ENCODE measurements at regions not wholly inside any gene's neighbourhood (a gene's known extent, or its start where the extent isn't known, plus 50 kb on each side); places are given as distances from the start of the nearest gene placed in this dataset.

DNA sequence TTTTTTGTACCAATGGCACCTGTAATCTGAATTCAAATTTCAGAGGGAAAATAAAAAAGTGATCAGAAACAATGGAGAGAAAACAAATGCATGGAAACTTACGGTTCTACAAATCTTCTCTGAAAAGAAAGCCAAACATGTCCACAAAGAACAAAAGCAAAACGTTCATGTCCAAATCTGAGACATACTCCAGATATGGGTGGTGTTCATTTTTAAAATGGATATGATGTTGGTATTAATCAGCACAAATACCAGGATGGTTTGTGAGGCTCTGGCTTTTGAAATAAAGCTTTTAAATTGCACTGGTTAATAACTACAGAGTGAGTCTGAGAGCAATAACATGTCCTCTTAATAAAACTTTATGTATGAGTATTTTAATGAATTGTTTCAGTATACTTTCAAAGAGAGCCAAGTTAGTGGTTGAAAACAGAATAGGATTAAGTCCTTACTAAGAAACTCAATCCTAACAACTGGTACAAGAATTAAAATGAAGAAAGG lies 366.4 kb downstream of the INHBA start:
- DNase-seq: no peak

- DNase-seq: no peak
Observed at GRCh38 chr7:41334071-41334862, 368.6 kb downstream of the INHBA start.

GRCh38 chr7:41333511-41333910 lies 369.4 kb downstream of the INHBA start:
- DNase-seq: no peak

GRCh38 chr7:41331194-41331593 lies 371.7 kb downstream of the INHBA start:
- DNase-seq: no peak

DNA sequence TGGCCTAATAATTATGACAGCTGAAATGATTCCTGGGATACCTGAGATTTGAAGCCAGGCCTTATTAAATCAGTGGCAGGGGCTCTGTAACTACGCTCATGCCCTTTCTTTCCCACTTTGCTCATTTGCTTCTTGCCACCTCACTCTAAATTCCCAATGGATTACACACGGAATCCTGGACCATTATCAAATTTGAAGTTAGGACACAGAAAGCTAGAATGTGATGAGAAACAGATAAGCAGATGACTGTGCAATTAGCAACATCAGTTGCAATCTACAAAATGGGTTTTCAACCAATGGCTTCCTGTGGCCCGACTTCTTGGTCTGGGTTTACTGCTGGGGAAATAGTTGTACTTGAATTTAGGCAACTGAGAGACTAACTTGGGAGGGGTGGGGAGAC lies 374.3 kb downstream of the INHBA start:
- no peak for DNase-seq

- DNase-seq: no peak
Observed at GRCh38 chr7:41328131-41328530, 374.8 kb downstream of the INHBA start.

GRCh38 chr7:41326616-41327015 lies 376.3 kb downstream of the INHBA start:
- DNase-seq: no peak

DNA sequence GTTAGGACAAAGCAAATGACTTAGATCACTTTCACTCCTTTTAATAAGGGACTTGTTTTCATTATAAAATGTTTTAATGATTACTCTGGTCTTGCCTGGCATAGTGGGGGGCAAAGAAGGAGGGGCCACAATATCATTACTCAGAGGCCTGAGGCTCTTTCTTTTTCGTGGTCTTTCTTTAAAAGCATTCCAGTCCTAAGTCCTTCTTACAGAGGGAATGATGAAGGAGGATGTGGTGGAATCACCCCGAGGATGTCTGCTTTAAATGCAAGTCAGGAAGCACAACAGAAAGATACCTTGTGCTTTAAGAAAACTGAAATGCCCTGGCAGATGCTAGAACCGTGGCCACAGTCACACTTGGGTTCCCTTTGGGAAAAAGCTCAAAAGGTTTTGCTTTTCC lies 379.1 kb downstream of the INHBA start:
- DNase-seq: no peak

- no peak for DNase-seq
Observed at GRCh38 chr7:41319581-41319980, 383.3 kb downstream of the INHBA start.

DNA sequence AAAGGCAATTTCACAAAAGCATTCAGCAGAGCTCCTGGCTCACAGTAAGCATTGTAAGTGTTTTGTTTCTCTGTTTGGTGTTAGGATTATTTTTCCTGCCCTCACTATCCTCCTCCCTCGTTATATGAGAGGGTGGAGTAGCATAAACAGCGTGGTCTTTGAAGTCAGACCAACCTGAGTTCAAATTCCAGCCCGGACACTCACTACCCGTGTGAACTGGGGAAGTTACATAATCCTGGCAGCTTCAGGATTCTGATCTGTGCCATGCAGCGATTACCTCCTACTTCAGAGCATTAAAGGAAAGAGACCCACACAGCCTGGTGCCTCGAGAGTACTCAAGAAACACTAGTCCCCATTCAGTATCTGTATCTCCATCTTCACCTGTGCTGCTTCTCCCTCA lies 386.5 kb downstream of the INHBA start:
- DNase-seq: no peak

- no peak for DNase-seq
Observed at GRCh38 chr7:41315764-41316163, 387.1 kb downstream of the INHBA start.

DNA sequence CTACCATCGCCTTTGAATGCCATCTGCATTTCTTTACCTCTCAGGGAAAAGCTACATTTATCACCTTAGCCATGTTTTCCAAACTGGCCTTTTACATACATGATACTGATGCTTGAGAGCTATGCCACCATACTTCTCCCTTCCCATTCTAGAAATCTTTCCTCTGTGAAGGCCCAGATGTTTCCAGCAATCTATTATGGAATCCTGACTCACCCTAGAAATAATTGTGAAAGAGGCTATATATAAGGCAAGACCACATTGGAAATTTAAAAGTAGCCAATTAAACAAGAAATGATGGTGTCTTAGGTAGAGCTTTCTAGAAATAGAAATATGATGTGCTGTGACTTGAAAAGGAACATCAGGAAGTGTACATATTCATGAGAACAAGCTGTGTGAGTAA lies 389.7 kb downstream of the INHBA start:
- no peak for DNase-seq

- no peak for DNase-seq
Observed at GRCh38 chr7:41312235-41312634, 390.7 kb downstream of the INHBA start.

- no peak for DNase-seq
Observed at GRCh38 chr7:41311301-41311700, 391.6 kb downstream of the INHBA start.

DNA sequence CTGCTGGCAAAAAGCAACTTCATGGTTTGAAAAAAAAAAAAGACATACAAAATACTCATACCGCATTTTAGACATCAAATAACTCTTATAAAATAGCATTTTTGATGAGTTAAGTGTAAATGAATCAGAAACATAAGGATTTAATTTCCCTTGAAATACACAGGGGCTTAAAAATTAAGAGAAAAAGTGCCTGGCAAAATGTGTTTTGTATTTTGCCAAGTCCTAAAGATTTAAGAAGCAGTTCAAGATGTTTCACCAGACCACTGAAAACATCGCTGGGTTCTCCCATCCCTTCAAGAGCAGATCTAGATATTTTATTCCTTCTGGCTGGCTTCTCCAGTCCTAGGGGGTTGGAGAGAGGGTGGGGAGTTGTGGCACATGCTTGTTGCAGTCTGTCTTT lies 396.4 kb downstream of the INHBA start:
- DNase-seq: no peak

DNA sequence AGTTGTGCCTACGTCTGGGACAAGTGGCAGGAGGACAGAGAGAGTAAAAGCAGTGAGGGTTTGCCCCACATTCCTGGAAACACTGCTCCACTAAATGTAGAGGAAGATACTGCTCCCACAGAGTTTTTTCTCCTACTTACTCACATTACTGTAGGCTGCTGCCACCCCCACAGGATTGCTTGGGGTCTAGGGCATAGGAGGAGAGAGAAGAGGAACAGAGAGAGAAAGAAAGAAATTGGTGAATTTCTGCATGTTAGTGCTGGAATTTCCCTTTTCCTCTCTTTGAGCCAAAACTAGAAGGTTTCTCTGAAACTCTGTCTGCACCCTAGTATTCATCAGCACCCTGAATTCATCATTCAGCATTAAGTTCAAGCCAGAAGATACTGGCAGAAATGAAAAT lies 397.9 kb downstream of the INHBA start:
- DNase-seq: no peak

DNA sequence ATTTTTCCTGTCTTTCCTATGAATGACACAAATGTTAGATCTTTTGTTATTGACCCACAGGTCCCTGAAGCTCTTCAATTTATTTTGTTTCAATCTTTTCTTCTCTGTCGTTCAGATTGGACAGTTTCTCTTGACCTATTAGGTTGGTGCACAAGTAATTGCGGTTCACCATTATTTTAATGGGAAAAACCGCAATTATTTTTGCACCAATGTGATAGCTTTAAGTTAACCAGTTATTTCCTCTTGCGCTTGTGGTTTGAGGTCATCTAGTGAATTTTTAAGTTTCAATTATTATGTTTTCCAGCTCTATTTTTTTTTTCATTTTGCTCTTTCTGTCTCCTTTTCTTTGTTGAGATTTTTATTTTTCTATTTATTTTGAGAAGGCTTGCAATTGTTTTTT lies 399.2 kb downstream of the INHBA start:
- DNase-seq: no peak

GRCh38 chr7:41298409-41298808 lies 404.5 kb downstream of the INHBA start:
- no peak for DNase-seq

DNA sequence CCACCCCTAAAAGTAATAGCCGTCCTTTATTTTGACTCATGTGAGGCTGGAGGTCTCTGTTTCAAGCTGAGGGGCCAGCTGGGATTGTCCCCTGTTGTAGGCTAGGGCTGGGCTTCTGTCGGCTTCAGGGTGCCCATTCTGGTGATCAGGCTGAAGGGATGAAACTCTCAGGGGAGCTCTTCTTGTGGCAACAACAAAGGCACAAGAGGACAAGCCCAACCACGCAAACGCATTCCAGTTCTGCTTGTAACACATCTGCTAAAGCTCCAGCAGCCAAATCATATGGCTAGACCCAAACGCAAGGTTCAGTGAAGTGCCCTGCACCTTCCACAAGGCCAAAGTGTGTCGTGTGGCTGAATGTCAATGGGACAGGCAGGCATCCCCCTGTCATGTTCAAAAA lies 405.7 kb downstream of the INHBA start:
- no peak for DNase-seq

DNA sequence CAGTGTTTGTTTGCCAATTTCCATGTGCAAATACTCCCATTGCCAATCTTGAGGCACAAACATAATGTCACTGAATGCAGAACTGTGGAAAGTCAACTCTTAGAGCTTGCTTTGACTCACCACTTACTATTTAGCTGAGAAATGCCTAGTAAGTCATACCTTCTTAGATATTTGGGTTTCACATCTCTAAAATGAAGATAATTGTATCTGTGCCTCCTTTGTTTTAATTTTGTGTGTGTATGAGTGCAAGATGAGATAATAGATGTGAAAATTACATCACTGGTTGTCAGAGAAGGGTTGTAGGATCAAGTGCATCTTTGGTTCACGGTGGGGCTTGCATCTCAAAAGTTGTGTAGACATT lies 407.5 kb downstream of the INHBA start:
- DNase-seq: no peak

GRCh38 chr7:41294556-41295454 lies 408.1 kb downstream of the INHBA start:
- no peak for DNase-seq

- DNase-seq: peak; percentile 71
Observed at GRCh38 chr7:41292487-41292886, 410.4 kb downstream of the INHBA start.

GRCh38 chr7:41287559-41288335 lies 415.1 kb downstream of the INHBA start:
- no peak for DNase-seq

All from NCI-H1694 treated with DMSO at 0.1 percent for 48 hours (cell line).